HEK293 (cell line): ENCODE measurements at regions not wholly inside any gene's neighbourhood (a gene's known extent, or its start where the extent isn't known, plus 50 kb on each side); places are given as distances from the start of the nearest gene placed in this dataset.

Experiments
- CTCF ChIA-PET: fragments of 350-600 bp; formaldehyde crosslinking; extraction: SDS; loops from one replicate; lab custom pipeline; 2021; ENCODE audit warnings: antibody characterized with exemption; lab: Yijun Ruan, JAX
- POLR2A ChIA-PET: fragments of 300-600 bp; formaldehyde crosslinking; extraction: SDS; loops from one replicate; lab custom pipeline; 2020; ENCODE audit warnings: antibody characterized with exemption, inconsistent platforms; lab: Yijun Ruan, JAX
- H3K27ac ChIP-seq: fragments of 200-500 bp; sonication (Bioruptor generic); 2 replicates; pipeline ENCODE4 v1.5.1; 2014; ENCODE audit warnings: low read depth, low read length, control low read depth, inconsistent platforms; ENCODE audit errors: extremely low read depth
- H3K36me3 ChIP-seq, 2 experiments: fragments of 200-500 bp in 1 of 2; sonication (Bioruptor generic) in 1 of 2; 1 replicate in 1 of 2; 2 replicates in 1 of 2; pipeline ENCODE4 v1.5.1; 2014 to 2017; ENCODE audit warnings: inconsistent platforms in 2 of 2, low read length in 2 of 2; ENCODE audit not compliant: control insufficient read depth in 2 of 2, insufficient read depth in 1 of 2
- H3K4me1 ChIP-seq: fragments of 200-500 bp; sonication (Bioruptor generic); 2 replicates; pipeline ENCODE4 v1.5.1; 2014; ENCODE audit warnings: mild to moderate bottlenecking, low read length, inconsistent platforms; ENCODE audit not compliant: control insufficient read depth, insufficient read depth
- H3K4me3 ChIP-seq: 2 replicates; pipeline ENCODE4 v1.5.1; 2011; ENCODE audit warnings: low read depth, mild to moderate bottlenecking, control low read depth, low read length, moderate library complexity
- H3K9me3 ChIP-seq: fragments of 200-500 bp; sonication (Bioruptor generic); 2 replicates; pipeline ENCODE4 v1.5.1; 2014; ENCODE audit warnings: low read depth, low read length, inconsistent platforms; ENCODE audit not compliant: control insufficient read depth, insufficient read depth
- ATF2 ChIP-seq: fragments of 450-650 bp; formaldehyde crosslinking; IDR thresholded peaks from 2 replicates; pipeline ENCODE4 v1.5.1; 2016; ENCODE audit warnings: missing biosample characterization, missing genetic modification characterization, low read depth
- GLI2 ChIP-seq: fragments of 450-650 bp; formaldehyde crosslinking; IDR thresholded peaks from 2 replicates; pipeline ENCODE4; 2017; ENCODE audit warnings: missing biosample characterization, missing genetic modification characterization, low read depth, borderline replicate concordance
- KLF17 ChIP-seq: fragments of 450-650 bp; formaldehyde crosslinking; IDR thresholded peaks from 2 replicates; pipeline ENCODE4 v1.5.1; 2016; ENCODE audit warnings: missing biosample characterization, missing genetic modification characterization
- MYNN ChIP-seq: fragments of 450-650 bp; formaldehyde crosslinking; IDR thresholded peaks from 2 replicates; pipeline ENCODE4 v1.5.1; 2016; ENCODE audit warnings: missing biosample characterization, missing genetic modification characterization, borderline replicate concordance
- SP7 ChIP-seq: fragments of 450-650 bp; formaldehyde crosslinking; IDR thresholded peaks from 2 replicates; pipeline ENCODE4 v1.5.1; 2016; ENCODE audit warnings: missing biosample characterization, missing genetic modification characterization
- TCF7L2 ChIP-seq: IDR thresholded peaks from 2 replicates; pipeline ENCODE4 v1.6.1; 2011; ENCODE audit warnings: low read depth, mild to moderate bottlenecking, inconsistent platforms, low read length, moderate library complexity, borderline replicate concordance
- ZBTB17 ChIP-seq: fragments of 450-650 bp; formaldehyde crosslinking; IDR thresholded peaks from 2 replicates; pipeline ENCODE4 v1.5.1; 2016; ENCODE audit warnings: missing biosample characterization, missing genetic modification characterization
- ZBTB7A ChIP-seq: fragments of 450-650 bp; formaldehyde crosslinking; IDR thresholded peaks from 2 replicates; pipeline ENCODE4 v1.5.1; 2016; ENCODE audit warnings: low read depth, missing biosample characterization, missing genetic modification characterization
- ZFP41 ChIP-seq: fragments of 450-650 bp; formaldehyde crosslinking; IDR thresholded peaks from 2 replicates; pipeline ENCODE4 v1.5.1; 2016; ENCODE audit warnings: missing biosample characterization, missing genetic modification characterization, borderline replicate concordance
- ZNF121 ChIP-seq: fragments of 450-650 bp; formaldehyde crosslinking; IDR thresholded peaks from 2 replicates; pipeline ENCODE4 v1.5.1; 2016; ENCODE audit warnings: missing biosample characterization, missing genetic modification characterization
- ZNF132 ChIP-seq: fragments of 450-650 bp; formaldehyde crosslinking; IDR thresholded peaks from 2 replicates; pipeline ENCODE4 v1.5.1; 2017; ENCODE audit warnings: missing biosample characterization, missing genetic modification characterization, borderline replicate concordance
- ZNF174 ChIP-seq: fragments of 450-650 bp; formaldehyde crosslinking; IDR thresholded peaks from 2 replicates; pipeline ENCODE4 v1.5.0; 2017; ENCODE audit warnings: missing biosample characterization, mild to moderate bottlenecking, missing genetic modification characterization
- ZNF221 ChIP-seq: fragments of 450-650 bp; formaldehyde crosslinking; IDR thresholded peaks from 2 replicates; pipeline ENCODE4 v1.5.1; 2017; ENCODE audit warnings: missing biosample characterization, missing genetic modification characterization, borderline replicate concordance
- ZNF24 ChIP-seq: fragments of 450-650 bp; formaldehyde crosslinking; IDR thresholded peaks from 2 replicates; pipeline ENCODE4 v1.5.1; 2016; ENCODE audit warnings: missing biosample characterization, missing genetic modification characterization
- ZNF26 ChIP-seq: fragments of 450-650 bp; formaldehyde crosslinking; IDR thresholded peaks from 2 replicates; pipeline ENCODE4 v1.5.1; 2016; ENCODE audit warnings: missing biosample characterization, missing genetic modification characterization
- ZNF280D ChIP-seq: fragments of 450-650 bp; formaldehyde crosslinking; IDR thresholded peaks from 2 replicates; pipeline ENCODE4 v1.5.1; 2016; ENCODE audit warnings: missing biosample characterization, missing genetic modification characterization
- ZNF529 ChIP-seq: fragments of 450-650 bp; formaldehyde crosslinking; IDR thresholded peaks from 2 replicates; pipeline ENCODE4 v1.5.1; 2017; ENCODE audit warnings: missing genetic modification characterization, missing biosample characterization; ENCODE audit not compliant: insufficient replicate concordance
- ZNF548 ChIP-seq: fragments of 450-650 bp; formaldehyde crosslinking; IDR thresholded peaks from 2 replicates; pipeline ENCODE4 v1.5.1; 2016; ENCODE audit warnings: missing biosample characterization, missing genetic modification characterization
- ZNF585B ChIP-seq: fragments of 450-650 bp; formaldehyde crosslinking; IDR thresholded peaks from 2 replicates; pipeline ENCODE4 v1.5.1; 2016; ENCODE audit warnings: missing biosample characterization, missing genetic modification characterization
- ZNF624 ChIP-seq: fragments of 450-650 bp; formaldehyde crosslinking; IDR thresholded peaks from 2 replicates; pipeline ENCODE4 v1.5.1; 2017; ENCODE audit warnings: missing biosample characterization, missing genetic modification characterization
- TF ChIP-seq, protein P1 (sequence below): fragments of 450-650 bp; formaldehyde crosslinking; IDR thresholded peaks from 2 replicates; pipeline ENCODE4 v1.5.1; 2016; ENCODE audit warnings: missing biosample characterization, missing genetic modification characterization
- TF ChIP-seq, protein P2 (sequence below): fragments of 450-650 bp; formaldehyde crosslinking; IDR thresholded peaks from 2 replicates; pipeline ENCODE4 v1.5.1; 2016; ENCODE audit warnings: missing biosample characterization, missing genetic modification characterization

- TF ChIP-seq, protein P1, sequence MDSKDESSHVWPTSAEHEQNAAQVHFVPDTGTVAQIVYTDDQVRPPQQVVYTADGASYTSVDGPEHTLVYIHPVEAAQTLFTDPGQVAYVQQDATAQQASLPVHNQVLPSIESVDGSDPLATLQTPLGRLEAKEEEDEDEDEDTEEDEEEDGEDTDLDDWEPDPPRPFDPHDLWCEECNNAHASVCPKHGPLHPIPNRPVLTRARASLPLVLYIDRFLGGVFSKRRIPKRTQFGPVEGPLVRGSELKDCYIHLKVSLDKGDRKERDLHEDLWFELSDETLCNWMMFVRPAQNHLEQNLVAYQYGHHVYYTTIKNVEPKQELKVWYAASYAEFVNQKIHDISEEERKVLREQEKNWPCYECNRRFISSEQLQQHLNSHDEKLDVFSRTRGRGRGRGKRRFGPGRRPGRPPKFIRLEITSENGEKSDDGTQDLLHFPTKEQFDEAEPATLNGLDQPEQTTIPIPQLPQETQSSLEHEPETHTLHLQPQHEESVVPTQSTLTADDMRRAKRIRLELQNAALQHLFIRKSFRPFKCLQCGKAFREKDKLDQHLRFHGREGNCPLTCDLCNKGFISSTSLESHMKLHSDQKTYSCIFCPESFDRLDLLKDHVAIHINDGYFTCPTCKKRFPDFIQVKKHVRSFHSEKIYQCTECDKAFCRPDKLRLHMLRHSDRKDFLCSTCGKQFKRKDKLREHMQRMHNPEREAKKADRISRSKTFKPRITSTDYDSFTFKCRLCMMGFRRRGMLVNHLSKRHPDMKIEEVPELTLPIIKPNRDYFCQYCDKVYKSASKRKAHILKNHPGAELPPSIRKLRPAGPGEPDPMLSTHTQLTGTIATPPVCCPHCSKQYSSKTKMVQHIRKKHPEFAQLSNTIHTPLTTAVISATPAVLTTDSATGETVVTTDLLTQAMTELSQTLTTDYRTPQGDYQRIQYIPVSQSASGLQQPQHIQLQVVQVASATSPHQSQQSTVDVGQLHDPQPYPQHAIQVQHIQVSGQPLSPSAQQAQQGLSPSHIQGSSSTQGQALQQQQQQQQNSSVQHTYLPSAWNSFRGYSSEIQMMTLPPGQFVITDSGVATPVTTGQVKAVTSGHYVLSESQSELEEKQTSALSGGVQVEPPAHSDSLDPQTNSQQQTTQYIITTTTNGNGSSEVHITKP (tag by site-specific recombination) = no peak
- TF ChIP-seq ZNF548 (tag by site-specific recombination) = no peak
- no peak for TF ChIP-seq ATF2 (tag by site-specific recombination)
- no peak for TF ChIP-seq MYNN
- TF ChIP-seq TCF7L2 = no peak
- TF ChIP-seq ZNF24 (tag by site-specific recombination) = no peak
- TF ChIP-seq ZNF529 (tag by site-specific recombination) = no peak
- TF ChIP-seq ZNF221 (tag by site-specific recombination) = no peak
- TF ChIP-seq ZNF174 (tag by site-specific recombination) = no peak
- TF ChIP-seq, protein P2, sequence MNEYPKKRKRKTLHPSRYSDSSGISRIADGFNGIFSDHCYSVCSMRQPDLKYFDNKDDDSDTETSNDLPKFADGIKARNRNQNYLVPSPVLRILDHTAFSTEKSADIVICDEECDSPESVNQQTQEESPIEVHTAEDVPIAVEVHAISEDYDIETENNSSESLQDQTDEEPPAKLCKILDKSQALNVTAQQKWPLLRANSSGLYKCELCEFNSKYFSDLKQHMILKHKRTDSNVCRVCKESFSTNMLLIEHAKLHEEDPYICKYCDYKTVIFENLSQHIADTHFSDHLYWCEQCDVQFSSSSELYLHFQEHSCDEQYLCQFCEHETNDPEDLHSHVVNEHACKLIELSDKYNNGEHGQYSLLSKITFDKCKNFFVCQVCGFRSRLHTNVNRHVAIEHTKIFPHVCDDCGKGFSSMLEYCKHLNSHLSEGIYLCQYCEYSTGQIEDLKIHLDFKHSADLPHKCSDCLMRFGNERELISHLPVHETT (tag by site-specific recombination) = no peak
Measured at GRCh38 chr13:66099825-66100224, 1130.3 kb downstream of the PCDH9 start (continued).

- no peak for TF ChIP-seq ZNF24 (tag by site-specific recombination)
- TF ChIP-seq ZNF585B = no peak
- no peak for TF ChIP-seq GLI2 (tag by site-specific recombination)
- no peak for TF ChIP-seq ZFP41
- no peak for TF ChIP-seq ZNF624 (tag by site-specific recombination)
- TF ChIP-seq SP7 (tag by site-specific recombination) = no peak
- TF ChIP-seq ZNF132 (tag by site-specific recombination) = no peak
- no peak for TF ChIP-seq ZNF280D (tag by site-specific recombination)
- TF ChIP-seq ZNF26 (tag by site-specific recombination) = no peak
- TF ChIP-seq ZNF121 (tag by site-specific recombination) = no peak
- no peak for TF ChIP-seq ZBTB17 (tag by site-specific recombination)
- TF ChIP-seq ZNF548 (tag by site-specific recombination) = no peak
- no peak for TF ChIP-seq KLF17 (tag by site-specific recombination)
- TF ChIP-seq ZBTB7A (tag by site-specific recombination) = no peak
- no peak for TF ChIP-seq MYNN
- CTCF ChIA-PET = no interaction called here
Measured at GRCh38 chr13:66098931-66099628, 1131.1 kb downstream of the PCDH9 start.

More at GRCh38 chr13:66098931-66099628, 1131.1 kb downstream of the PCDH9 start:
- Histone ChIP-seq H3K4me3 (no peak overlapping the region), H3K36me3 (no peaks in the 10 kb centered on the region), H3K27ac (no peak overlapping the region), H3K4me1 (no peaks in the 10 kb centered on the region), H3K9me3 (no peaks in the 10 kb centered on the region)
- POLR2A ChIA-PET = no interaction called here
